B cell (primary cell): ENCODE measurements at regions not wholly inside any gene's neighbourhood (a gene's known extent, or its start where the extent isn't known, plus 50 kb on each side); places are given as distances from the start of the nearest gene placed in this dataset.

Experiments used
- ATAC-seq: fragments of 200-7000 bp; cut with Tn5 transposase; one replicate; pipeline ENCODE4 v1.10.0; 2021; ENCODE audit warnings: low read depth, mild to moderate bottlenecking, moderate number of reproducible peaks, moderate library complexity
- CTCF ChIA-PET: fragments of 350-600 bp; sonication (Branson Sonifier 250); formaldehyde crosslinking; loops from one replicate; lab custom pipeline; 2021; ENCODE audit warnings: antibody characterized with exemption, inconsistent platforms; lab: Charles Lee
- POLR2A ChIA-PET: fragments of 350-600 bp; sonication (Branson Sonifier 250); formaldehyde crosslinking; loops from one replicate; lab custom pipeline; 2021; ENCODE audit warnings: antibody characterized with exemption; lab: Charles Lee
- DNase-seq: peaks from one replicate; pipeline ENCODE4 v3.0.0; 2013
- H2AFZ ChIP-seq: 2 replicates; pipeline ENCODE4 v1.6.1; 2012; ENCODE audit warnings: mild to moderate bottlenecking, low read depth, low read length; ENCODE audit not compliant: insufficient read depth, poor library complexity, severe bottlenecking
- H3K27ac ChIP-seq, 2 donors: 1 replicate in 1 of 2; 2 replicates in 1 of 2; pipeline ENCODE4 v1.5.1; 2012 to 2013; ENCODE audit warnings: low read length in 2 of 2, mild to moderate bottlenecking in 2 of 2, moderate library complexity in 1 of 2
- H3K27me3 ChIP-seq, 4 experiments: fragments of 200-600 bp in 1 of 4; sonication (generic) in 1 of 4; replicated peaks in 1 of 4; 1 replicate in 2 of 4; 2 replicates in 2 of 4; pipeline versions ENCODE4 v1.6.1 to v1.7.0; 2013 to 2016; ENCODE audit warnings: low read length in 3 of 4, mild to moderate bottlenecking in 2 of 4, mixed read lengths in 1 of 4, moderate library complexity in 1 of 4; ENCODE audit not compliant: insufficient read depth in 4 of 4, control insufficient read depth in 3 of 4; ENCODE audit errors: control extremely low read depth in 1 of 4
- H3K36me3 ChIP-seq, 2 experiments: replicated peaks in 1 of 2; 1 replicate in 1 of 2; 2 replicates in 1 of 2; pipeline versions ENCODE4 v1.6.1 to v1.7.1; 2013; ENCODE audit warnings: low read length in 1 of 2; ENCODE audit not compliant: insufficient read depth in 2 of 2, control insufficient read depth in 1 of 2; ENCODE audit errors: control extremely low read depth in 1 of 2, extremely low read depth in 1 of 2
- H3K4me1 ChIP-seq, 2 donors: fragments of 200-600 bp in 1 of 2; sonication (generic) in 1 of 2; 1 replicate in 1 of 2; 2 replicates in 1 of 2; pipeline versions ENCODE4 v1.5.1 to v1.6.1; 2013 to 2017; ENCODE audit warnings: low read length in 2 of 2; ENCODE audit not compliant: control insufficient read depth in 2 of 2, insufficient read depth in 2 of 2
- H3K4me2 ChIP-seq: replicated peaks from 2 replicates; pipeline ENCODE3; 2012; ENCODE audit warnings: mild to moderate bottlenecking, low read depth, low read length; ENCODE audit not compliant: poor library complexity, severe bottlenecking
- H3K4me3 ChIP-seq, 5 experiments: fragments of 200-600 bp in 1 of 5; sonication (generic) in 1 of 5; 1 replicate in 3 of 5; 2 replicates in 2 of 5; pipeline versions ENCODE4 v1.5.1 to v1.7.0; 2011 to 2016; ENCODE audit warnings: low read length in 4 of 5, mild to moderate bottlenecking in 4 of 5, low read depth in 2 of 5, control low read depth in 1 of 5, moderate library complexity in 1 of 5; ENCODE audit not compliant: insufficient read depth in 1 of 5; ENCODE audit errors: control extremely low read depth in 1 of 5, extremely low read depth in 1 of 5
- H3K79me2 ChIP-seq: fragments of 200-600 bp; sonication (generic); one replicate; pipeline ENCODE4 v1.6.0; 2016; ENCODE audit warnings: low read length; ENCODE audit not compliant: control insufficient read depth, insufficient read depth
- H3K9ac ChIP-seq: fragments of 200-600 bp; sonication (generic); 2 replicates; pipeline ENCODE4 v1.6.1; 2017; ENCODE audit warnings: mild to moderate bottlenecking, low read length, moderate library complexity
- H3K9me3 ChIP-seq, 3 donors: one replicate each; pipeline versions ENCODE4 v1.6.1 to v1.7.1; 2013; ENCODE audit warnings: low read length in 2 of 3; ENCODE audit not compliant: control insufficient read depth in 2 of 3, insufficient read depth in 1 of 3; ENCODE audit errors: control extremely low read depth in 1 of 3
- H4K20me1 ChIP-seq: 2 replicates; pipeline ENCODE4 v1.6.0; 2012; ENCODE audit warnings: mild to moderate bottlenecking, low read length; ENCODE audit not compliant: insufficient read depth, control insufficient read depth, poor library complexity, severe bottlenecking
- H3K27ac Mint-ChIP-seq: one replicate; pipeline ENCODE4 v1.8.0; 2021; ENCODE audit warnings: mixed read lengths
- H3K27me3 Mint-ChIP-seq: one replicate; pipeline ENCODE4 v1.8.0; 2021; ENCODE audit warnings: mixed read lengths
- H3K4me1 Mint-ChIP-seq: one replicate; pipeline ENCODE4 v1.8.0; 2021; ENCODE audit warnings: mixed read lengths
- H3K4me3 Mint-ChIP-seq: one replicate; pipeline ENCODE4 v1.8.0; 2021; ENCODE audit warnings: mixed read lengths
- H3K9me3 Mint-ChIP-seq: one replicate; pipeline ENCODE4 v1.8.0; 2022; ENCODE audit warnings: mixed read lengths; ENCODE audit not compliant: insufficient read depth
- EZH2 ChIP-seq: IDR thresholded peaks from 2 replicates; pipeline ENCODE4 v1.6.1; 2012; ENCODE audit warnings: borderline replicate concordance, low read depth, mild to moderate bottlenecking, moderate library complexity, low read length; ENCODE audit not compliant: insufficient read depth, poor library complexity, severe bottlenecking
- intact Hi-C: fragments of 100-400 bp; cut with micrococcal nuclease; formaldehyde crosslinking; loops from one replicate; pipeline ENCODE4 v1.10.0; 2022
- TF ChIP-seq, protein P1 (sequence below): fragments of 200-600 bp; IDR thresholded peaks from one replicate; pipeline ENCODE4 v1.8.0; 2022; ENCODE audit warnings: antibody characterized with exemption, mild to moderate bottlenecking

DNA sequence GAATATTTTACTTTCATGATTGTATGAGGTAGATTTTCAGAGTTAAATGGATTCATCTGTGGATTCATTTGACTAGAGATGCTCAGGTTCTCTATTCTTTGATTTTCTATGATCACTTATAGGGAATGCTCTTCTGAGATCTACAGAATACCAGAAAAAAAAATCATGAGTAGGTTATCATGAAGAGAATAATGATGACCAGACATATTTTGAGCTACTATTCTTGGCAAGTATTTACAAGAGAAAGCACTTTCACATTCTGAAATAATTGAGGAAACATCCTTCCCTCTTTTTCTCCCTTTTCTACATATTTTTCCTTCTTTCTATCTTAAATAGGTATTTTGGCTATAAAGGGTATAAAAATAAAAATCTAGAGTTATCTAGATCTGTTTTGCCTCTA, 543.0 kb upstream of the TUSC1 start:
- intact Hi-C loops, result no loop called here
- TF ChIP-seq EZH2, result no peak
- TF ChIP-seq, protein P1, sequence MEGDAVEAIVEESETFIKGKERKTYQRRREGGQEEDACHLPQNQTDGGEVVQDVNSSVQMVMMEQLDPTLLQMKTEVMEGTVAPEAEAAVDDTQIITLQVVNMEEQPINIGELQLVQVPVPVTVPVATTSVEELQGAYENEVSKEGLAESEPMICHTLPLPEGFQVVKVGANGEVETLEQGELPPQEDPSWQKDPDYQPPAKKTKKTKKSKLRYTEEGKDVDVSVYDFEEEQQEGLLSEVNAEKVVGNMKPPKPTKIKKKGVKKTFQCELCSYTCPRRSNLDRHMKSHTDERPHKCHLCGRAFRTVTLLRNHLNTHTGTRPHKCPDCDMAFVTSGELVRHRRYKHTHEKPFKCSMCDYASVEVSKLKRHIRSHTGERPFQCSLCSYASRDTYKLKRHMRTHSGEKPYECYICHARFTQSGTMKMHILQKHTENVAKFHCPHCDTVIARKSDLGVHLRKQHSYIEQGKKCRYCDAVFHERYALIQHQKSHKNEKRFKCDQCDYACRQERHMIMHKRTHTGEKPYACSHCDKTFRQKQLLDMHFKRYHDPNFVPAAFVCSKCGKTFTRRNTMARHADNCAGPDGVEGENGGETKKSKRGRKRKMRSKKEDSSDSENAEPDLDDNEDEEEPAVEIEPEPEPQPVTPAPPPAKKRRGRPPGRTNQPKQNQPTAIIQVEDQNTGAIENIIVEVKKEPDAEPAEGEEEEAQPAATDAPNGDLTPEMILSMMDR, result no peak
- no peaks in the 10 kb centered on the region for H3K4me1 Mint-ChIP-seq
- H3K27ac Mint-ChIP-seq, result no peak overlapping the region
- no peak overlapping the region for H3K4me2 ChIP-seq
- no peak for ATAC-seq
- no peak overlapping the region for H3K4me3 ChIP-seq
- no peak overlapping the region for H2AFZ ChIP-seq
- H3K4me1 ChIP-seq, result no peaks in the 10 kb centered on the region
- ChIA-PET POLR2A (no interaction called here), CTCF (no interaction called here)
- no peak overlapping the region for H3K9ac ChIP-seq
- DNase-seq, result no peak
- no peaks in the 10 kb centered on the region for H3K27me3 ChIP-seq
- no peak overlapping the region for H3K27ac ChIP-seq
- no peaks in the 10 kb centered on the region for H3K27me3 Mint-ChIP-seq
- peaks cover 2% of the 10 kb centered on the region for H3K9me3 Mint-ChIP-seq
- H3K36me3 ChIP-seq, result no peaks in the 10 kb centered on the region
- no peak overlapping the region for H3K4me3 Mint-ChIP-seq
- no peaks in the 10 kb centered on the region for H3K79me2 ChIP-seq
- no peaks in the 10 kb centered on the region for H4K20me1 ChIP-seq
- H3K9me3 ChIP-seq, result peaks cover 0 to 2% (median 0%) of the 10 kb centered on the region in 3 donors

DNA sequence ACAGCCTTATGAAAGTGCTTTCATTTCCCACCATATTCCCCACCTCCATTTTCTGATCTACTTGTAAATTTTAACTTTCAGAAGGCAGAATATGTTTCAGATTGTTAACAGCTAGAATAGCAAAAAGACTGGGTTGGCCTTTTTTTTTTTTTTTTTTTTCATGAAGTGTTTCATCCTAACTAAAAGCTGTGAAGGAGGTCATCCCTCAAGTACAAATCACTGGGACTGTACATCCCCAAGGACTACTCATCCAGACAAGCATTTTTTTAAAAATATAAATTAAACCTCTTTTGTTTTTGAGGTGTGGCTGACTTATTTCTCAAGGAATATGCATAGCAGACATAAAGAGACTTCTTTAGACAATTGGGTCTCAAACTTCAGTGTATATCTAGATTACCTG, 542.1 kb upstream of the TUSC1 start:
- Histone ChIP-seq H3K4me2 (no peak overlapping the region), H3K27me3 (no peaks in the 10 kb centered on the region), H3K27ac (no peak overlapping the region), H3K79me2 (no peaks in the 10 kb centered on the region), H3K36me3 (no peaks in the 10 kb centered on the region), H3K9me3 (peaks cover 0 to 2% (median 0%) of the 10 kb centered on the region in 3 donors), H3K4me3 (no peak overlapping the region), H2AFZ (no peak overlapping the region), H3K4me1 (no peaks in the 10 kb centered on the region), H4K20me1 (no peaks in the 10 kb centered on the region), H3K9ac (no peak overlapping the region)
- no peak for ATAC-seq
- POLR2A ChIA-PET, result no interaction called here
- Mint-ChIP-seq H3K27ac (no peak overlapping the region), H3K4me1 (no peaks in the 10 kb centered on the region), H3K27me3 (no peaks in the 10 kb centered on the region), H3K9me3 (peaks cover 3% of the 10 kb centered on the region), H3K4me3 (no peak overlapping the region)
- no peak for DNase-seq
- CTCF ChIA-PET, result no interaction called here
- intact Hi-C loops, result no loop called here
- TF ChIP-seq EZH2, result no peak
- TF ChIP-seq, protein P1, result no peak
